ENCODE measurements at regions not wholly inside any gene's neighbourhood (a gene's known extent, or its start where the extent isn't known, plus 50 kb on each side); places are given as distances from the start of the nearest gene placed in this dataset.

GRCh38 chr1:228969953-228970800 lies 234.9 kb downstream of the RHOU start:
- Histone ChIP-seq H3K9ac (ENCODE audit: low read length) (no peak overlapping the region), H3K9me3 (ENCODE audit: control insufficient read depth, low read length) (no peaks in the 10 kb centered on the region), H3K4me3 (ENCODE audit: low read length) (no peak overlapping the region), H3K27me3 (replicated peaks; ENCODE audit: control insufficient read depth, insufficient read depth, low read length) (peaks cover 16% of the 10 kb centered on the region), H3K4me1 (ENCODE audit: control insufficient read depth, insufficient read depth, low read length) (peaks cover 3% of the 10 kb centered on the region), H3K36me3 (ENCODE audit: control insufficient read depth, insufficient read depth, low read length, severe bottlenecking) (no peaks in the 10 kb centered on the region)
- DNase-seq (ENCODE audit: low read depth), result no peak

- H3K9me3 ChIP-seq (ENCODE audit: control insufficient read depth, low read length), result no peaks in the 10 kb centered on the region
- DNase-seq (ENCODE audit: low read depth), result no peak
- peaks cover 3% of the 10 kb centered on the region for H3K4me1 ChIP-seq (ENCODE audit: control insufficient read depth, insufficient read depth, low read length)
- H3K4me3 ChIP-seq (ENCODE audit: low read length), result no peak overlapping the region
- no peak overlapping the region for H3K9ac ChIP-seq (ENCODE audit: low read length)
- no peaks in the 10 kb centered on the region for H3K36me3 ChIP-seq (ENCODE audit: control insufficient read depth, insufficient read depth, low read length, severe bottlenecking)
- H3K27me3 ChIP-seq (replicated peaks; ENCODE audit: control insufficient read depth, insufficient read depth, low read length), result peaks cover 16% of the 10 kb centered on the region
These were observed 237.3 kb downstream of the RHOU start for GRCh38 chr1:228972576-228972975.

- H3K4me3 ChIP-seq (ENCODE audit: low read length), result no peak overlapping the region
- H3K36me3 ChIP-seq (ENCODE audit: control insufficient read depth, insufficient read depth, low read length, severe bottlenecking), result no peaks in the 10 kb centered on the region
- no peaks in the 10 kb centered on the region for H3K9me3 ChIP-seq (ENCODE audit: control insufficient read depth, low read length)
- peaks cover 13% of the 10 kb centered on the region for H3K4me1 ChIP-seq (ENCODE audit: control insufficient read depth, insufficient read depth, low read length)
- no peak overlapping the region for H3K9ac ChIP-seq (ENCODE audit: low read length)
- H3K27me3 ChIP-seq (replicated peaks; ENCODE audit: control insufficient read depth, insufficient read depth, low read length), result peaks cover 16% of the 10 kb centered on the region
- DNase-seq (ENCODE audit: low read depth), result no peak
These were observed 239.0 kb downstream of the RHOU start for GRCh38 chr1:228974273-228974672.

- no peak overlapping the region for H3K4me3 ChIP-seq (ENCODE audit: low read length)
- no peaks in the 10 kb centered on the region for H3K36me3 ChIP-seq (ENCODE audit: control insufficient read depth, insufficient read depth, low read length, severe bottlenecking)
- H3K27me3 ChIP-seq (replicated peaks; ENCODE audit: control insufficient read depth, insufficient read depth, low read length), result peaks cover 16% of the 10 kb centered on the region
- H3K9me3 ChIP-seq (ENCODE audit: control insufficient read depth, low read length), result no peaks in the 10 kb centered on the region
- no peak for DNase-seq (ENCODE audit: low read depth)
- no peak overlapping the region for H3K9ac ChIP-seq (ENCODE audit: low read length)
- H3K4me1 ChIP-seq (ENCODE audit: control insufficient read depth, insufficient read depth, low read length), result peaks cover 14% of the 10 kb centered on the region
These were observed 240.1 kb downstream of the RHOU start for GRCh38 chr1:228975238-228975907.

DNA sequence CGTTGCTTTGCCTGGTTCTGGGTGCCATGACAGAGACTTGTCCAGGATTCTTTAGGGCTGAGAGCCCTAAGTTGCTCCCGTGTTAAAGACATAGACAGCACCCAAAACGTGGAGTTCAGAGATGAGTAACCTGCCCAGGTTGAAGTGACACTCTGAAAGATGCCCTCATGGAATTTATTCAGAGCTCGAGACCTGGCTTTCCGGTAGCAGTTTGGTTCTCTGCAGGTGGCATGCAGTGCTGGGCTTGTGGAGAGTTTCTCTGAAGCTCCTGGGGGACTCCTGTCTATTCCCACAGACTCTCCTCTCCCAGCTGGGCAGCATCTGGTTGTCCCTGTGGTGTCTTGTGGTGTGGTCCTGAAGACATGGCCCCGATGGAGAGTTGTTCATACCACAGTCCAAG lies 241.0 kb downstream of the RHOU start:
- H3K4me1 ChIP-seq (ENCODE audit: control insufficient read depth, insufficient read depth, low read length), result peaks cover 14% of the 10 kb centered on the region
- H3K9me3 ChIP-seq (ENCODE audit: control insufficient read depth, low read length), result no peaks in the 10 kb centered on the region
- no peak overlapping the region for H3K4me3 ChIP-seq (ENCODE audit: low read length)
- no peaks in the 10 kb centered on the region for H3K36me3 ChIP-seq (ENCODE audit: control insufficient read depth, insufficient read depth, low read length, severe bottlenecking)
- peaks cover 10% of the 10 kb centered on the region for H3K27me3 ChIP-seq (replicated peaks; ENCODE audit: control insufficient read depth, insufficient read depth, low read length)
- no peak overlapping the region for H3K9ac ChIP-seq (ENCODE audit: low read length)
- no peak for DNase-seq (ENCODE audit: low read depth)

- H3K4me3 ChIP-seq (ENCODE audit: low read length), result no peak overlapping the region
These were observed 242.0 kb downstream of the RHOU start for GRCh38 chr1:228977307-228977706.

DNA sequence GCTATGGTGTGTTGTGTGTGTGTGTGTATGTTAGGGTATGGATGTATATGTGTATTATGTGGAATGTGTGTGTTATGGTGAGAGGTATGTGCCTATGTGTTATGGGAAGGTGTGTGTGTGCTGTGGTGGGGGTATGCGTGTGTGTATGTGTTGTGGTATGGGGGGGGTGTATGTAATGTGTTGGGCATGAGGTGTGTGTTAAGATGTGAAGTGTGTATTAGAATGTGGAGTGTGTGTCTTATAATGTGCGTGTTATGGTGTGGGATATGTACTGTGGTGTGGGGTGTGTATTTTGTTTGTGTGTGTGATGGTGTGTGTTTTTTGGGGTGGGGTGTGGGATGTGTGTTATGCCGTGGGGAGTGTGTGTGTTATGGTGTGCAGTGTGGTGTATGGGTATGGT lies 242.5 kb downstream of the RHOU start:
- Histone ChIP-seq H3K36me3 (ENCODE audit: control insufficient read depth, insufficient read depth, low read length, severe bottlenecking) (no peaks in the 10 kb centered on the region), H3K9ac (ENCODE audit: low read length) (no peak overlapping the region), H3K27me3 (replicated peaks; ENCODE audit: control insufficient read depth, insufficient read depth, low read length) (peaks cover 10% of the 10 kb centered on the region), H3K4me3 (ENCODE audit: low read length) (no peak overlapping the region), H3K4me1 (ENCODE audit: control insufficient read depth, insufficient read depth, low read length) (peaks cover 14% of the 10 kb centered on the region), H3K9me3 (ENCODE audit: control insufficient read depth, low read length) (no peaks in the 10 kb centered on the region)
- DNase-seq (ENCODE audit: low read depth), result no peak

More at GRCh38 chr1:228977307-228977706, 242.0 kb downstream of the RHOU start:
- Histone ChIP-seq H3K27me3 (replicated peaks; ENCODE audit: control insufficient read depth, insufficient read depth, low read length) (peaks cover 10% of the 10 kb centered on the region), H3K9me3 (ENCODE audit: control insufficient read depth, low read length) (no peaks in the 10 kb centered on the region), H3K36me3 (ENCODE audit: control insufficient read depth, insufficient read depth, low read length, severe bottlenecking) (no peaks in the 10 kb centered on the region), H3K9ac (ENCODE audit: low read length) (no peak overlapping the region), H3K4me1 (ENCODE audit: control insufficient read depth, insufficient read depth, low read length) (peaks cover 14% of the 10 kb centered on the region)
- DNase-seq (ENCODE audit: low read depth), result no peak

GRCh38 chr1:228978484-228979324 lies 243.4 kb downstream of the RHOU start:
- peaks cover 11% of the 10 kb centered on the region for H3K4me1 ChIP-seq (ENCODE audit: control insufficient read depth, insufficient read depth, low read length)
- no peaks in the 10 kb centered on the region for H3K36me3 ChIP-seq (ENCODE audit: control insufficient read depth, insufficient read depth, low read length, severe bottlenecking)
- no peak overlapping the region for H3K9ac ChIP-seq (ENCODE audit: low read length)
- peaks cover 10% of the 10 kb centered on the region for H3K27me3 ChIP-seq (replicated peaks; ENCODE audit: control insufficient read depth, insufficient read depth, low read length)
- DNase-seq (ENCODE audit: low read depth), result peak; percentile 41
- no peak overlapping the region for H3K4me3 ChIP-seq (ENCODE audit: low read length)
- H3K9me3 ChIP-seq (ENCODE audit: control insufficient read depth, low read length), result no peaks in the 10 kb centered on the region

- H3K4me1 ChIP-seq (ENCODE audit: control insufficient read depth, insufficient read depth, low read length), result peaks cover 11% of the 10 kb centered on the region
- no peaks in the 10 kb centered on the region for H3K36me3 ChIP-seq (ENCODE audit: control insufficient read depth, insufficient read depth, low read length, severe bottlenecking)
- H3K4me3 ChIP-seq (ENCODE audit: low read length), result no peak overlapping the region
- H3K27me3 ChIP-seq (replicated peaks; ENCODE audit: control insufficient read depth, insufficient read depth, low read length), result peaks cover 8% of the 10 kb centered on the region
- DNase-seq (ENCODE audit: low read depth), result no peak
- H3K9me3 ChIP-seq (ENCODE audit: control insufficient read depth, low read length), result no peaks in the 10 kb centered on the region
- no peak overlapping the region for H3K9ac ChIP-seq (ENCODE audit: low read length)
These were observed 244.0 kb downstream of the RHOU start for GRCh38 chr1:228979325-228979699.

GRCh38 chr1:228979774-228980173 lies 244.5 kb downstream of the RHOU start:
- Histone ChIP-seq H3K4me1 (ENCODE audit: control insufficient read depth, insufficient read depth, low read length) (peaks cover 11% of the 10 kb centered on the region), H3K27me3 (replicated peaks; ENCODE audit: control insufficient read depth, insufficient read depth, low read length) (peaks cover 4% of the 10 kb centered on the region), H3K9ac (ENCODE audit: low read length) (no peak overlapping the region), H3K36me3 (ENCODE audit: control insufficient read depth, insufficient read depth, low read length, severe bottlenecking) (no peaks in the 10 kb centered on the region), H3K4me3 (ENCODE audit: low read length) (no peak overlapping the region), H3K9me3 (ENCODE audit: control insufficient read depth, low read length) (no peaks in the 10 kb centered on the region)
- no peak for DNase-seq (ENCODE audit: low read depth)
